ENCODE measurements at regions not wholly inside any gene's neighbourhood (a gene's known extent, or its start where the extent isn't known, plus 50 kb on each side); places are given as distances from the start of the nearest gene placed in this dataset.
A peak's percentile ranks its signal among the peaks of the same experiment; 100 is the strongest.

DNA sequence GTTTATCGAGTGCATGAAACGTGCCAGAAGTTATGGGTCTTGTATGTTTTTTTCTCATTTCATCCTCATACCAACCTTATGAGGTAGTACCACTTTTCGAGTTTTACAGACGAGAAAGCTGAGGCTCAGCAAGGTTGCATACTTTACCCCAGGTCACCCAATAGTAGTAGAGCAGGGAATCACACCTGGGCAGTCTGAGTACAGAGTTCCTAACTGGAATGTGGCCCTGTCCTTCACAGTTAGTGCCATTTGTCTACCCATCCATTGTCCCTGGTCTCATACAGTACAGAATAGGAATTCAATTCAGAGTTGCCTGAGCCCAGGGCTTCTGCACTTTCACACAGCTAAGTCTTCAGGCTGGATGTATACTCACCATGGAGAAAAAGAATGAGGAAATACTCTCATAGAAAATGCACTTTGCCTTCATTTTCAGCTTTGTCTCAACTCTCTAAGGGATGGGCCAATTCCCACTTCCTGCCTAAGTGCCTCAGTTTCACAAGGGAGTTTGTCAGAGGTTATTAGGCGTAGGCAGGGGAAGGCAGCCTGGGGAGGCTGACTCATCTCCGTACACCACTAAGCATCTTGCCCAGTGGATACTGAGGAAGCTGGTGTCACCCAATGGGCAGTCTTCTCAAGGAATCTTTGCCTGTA lies 93.2 kb downstream of the TMEM212 start:
- H3K4me1 ChIP-seq (ENCODE audit: control insufficient read depth in 3 of 3, insufficient read depth in 2 of 3, low read depth in 1 of 3, low read length in 2 of 3), result no peaks in the 10 kb centered on the region
- H3K27me3 ChIP-seq (ENCODE audit: control insufficient read depth in 3 of 3, insufficient read depth in 3 of 3, low read length in 3 of 3), result no peaks in the 10 kb centered on the region
- no peak overlapping the region for H3K4me3 ChIP-seq (ENCODE audit: low read depth in 1 of 3, low read length in 3 of 3)
- WGBS, 3 donors, result 84 to 85% (median 84%) methylated on average over 6 of the region's 6 CpGs
- no peaks in the 10 kb centered on the region for H3K36me3 ChIP-seq (ENCODE audit: control insufficient read depth in 3 of 3, insufficient read depth in 2 of 3, low read depth in 1 of 3, low read length in 3 of 3)
- peaks cover 0 to 3% of the 10 kb centered on the region in 2 donors for H3K9me3 ChIP-seq (ENCODE audit: control insufficient read depth in 2 of 2, insufficient read depth in 1 of 2, low read depth in 1 of 2, low read length in 1 of 2)
- FAIRE-seq (no peak), DNase-seq (peak in 1 of 2 donors; percentile 34)
- no peak overlapping the region for H3K27ac ChIP-seq (ENCODE audit: low read depth in 1 of 3, low read length in 2 of 3)

- Histone ChIP-seq H3K4me3 (ENCODE audit: low read depth in 1 of 3, low read length in 3 of 3) (no peak overlapping the region), H3K27me3 (ENCODE audit: control insufficient read depth in 3 of 3, insufficient read depth in 3 of 3, low read length in 3 of 3) (no peaks in the 10 kb centered on the region), H3K9me3 (ENCODE audit: control insufficient read depth in 2 of 2, insufficient read depth in 1 of 2, low read depth in 1 of 2, low read length in 1 of 2) (peaks cover 0 to 3% of the 10 kb centered on the region in 2 donors), H3K4me1 (ENCODE audit: control insufficient read depth in 3 of 3, insufficient read depth in 2 of 3, low read depth in 1 of 3, low read length in 2 of 3) (no peaks in the 10 kb centered on the region), H3K36me3 (ENCODE audit: control insufficient read depth in 3 of 3, insufficient read depth in 2 of 3, low read depth in 1 of 3, low read length in 3 of 3) (no peaks in the 10 kb centered on the region), H3K27ac (ENCODE audit: low read depth in 1 of 3, low read length in 2 of 3) (no peak overlapping the region)
- 91 to 95% (median 93%) methylated on average over 2 of the region's 2 CpGs for WGBS, 3 donors
- DNase-seq (no peak), FAIRE-seq (no peak)
Observed at GRCh38 chr3:171939578-171939977, 96.4 kb downstream of the TMEM212 start.

GRCh38 chr3:171940151-171940649 lies 97.1 kb downstream of the TMEM212 start:
- no peak for FAIRE-seq
- Histone ChIP-seq H3K4me1 (ENCODE audit: control insufficient read depth in 3 of 3, insufficient read depth in 2 of 3, low read depth in 1 of 3, low read length in 2 of 3) (no peaks in the 10 kb centered on the region), H3K4me3 (ENCODE audit: low read depth in 1 of 3, low read length in 3 of 3) (no peak overlapping the region), H3K27me3 (ENCODE audit: control insufficient read depth in 3 of 3, insufficient read depth in 3 of 3, low read length in 3 of 3) (no peaks in the 10 kb centered on the region), H3K9me3 (ENCODE audit: control insufficient read depth in 2 of 2, insufficient read depth in 1 of 2, low read depth in 1 of 2, low read length in 1 of 2) (peaks cover 0 to 3% of the 10 kb centered on the region in 2 donors), H3K27ac (ENCODE audit: low read depth in 1 of 3, low read length in 2 of 3) (no peak overlapping the region), H3K36me3 (ENCODE audit: control insufficient read depth in 3 of 3, insufficient read depth in 2 of 3, low read depth in 1 of 3, low read length in 3 of 3) (no peaks in the 10 kb centered on the region)
- DNase-seq, result no peak
- WGBS, 3 donors, result 60 to 72% (median 67%) methylated on average over 4 of the region's 4 CpGs

DNA sequence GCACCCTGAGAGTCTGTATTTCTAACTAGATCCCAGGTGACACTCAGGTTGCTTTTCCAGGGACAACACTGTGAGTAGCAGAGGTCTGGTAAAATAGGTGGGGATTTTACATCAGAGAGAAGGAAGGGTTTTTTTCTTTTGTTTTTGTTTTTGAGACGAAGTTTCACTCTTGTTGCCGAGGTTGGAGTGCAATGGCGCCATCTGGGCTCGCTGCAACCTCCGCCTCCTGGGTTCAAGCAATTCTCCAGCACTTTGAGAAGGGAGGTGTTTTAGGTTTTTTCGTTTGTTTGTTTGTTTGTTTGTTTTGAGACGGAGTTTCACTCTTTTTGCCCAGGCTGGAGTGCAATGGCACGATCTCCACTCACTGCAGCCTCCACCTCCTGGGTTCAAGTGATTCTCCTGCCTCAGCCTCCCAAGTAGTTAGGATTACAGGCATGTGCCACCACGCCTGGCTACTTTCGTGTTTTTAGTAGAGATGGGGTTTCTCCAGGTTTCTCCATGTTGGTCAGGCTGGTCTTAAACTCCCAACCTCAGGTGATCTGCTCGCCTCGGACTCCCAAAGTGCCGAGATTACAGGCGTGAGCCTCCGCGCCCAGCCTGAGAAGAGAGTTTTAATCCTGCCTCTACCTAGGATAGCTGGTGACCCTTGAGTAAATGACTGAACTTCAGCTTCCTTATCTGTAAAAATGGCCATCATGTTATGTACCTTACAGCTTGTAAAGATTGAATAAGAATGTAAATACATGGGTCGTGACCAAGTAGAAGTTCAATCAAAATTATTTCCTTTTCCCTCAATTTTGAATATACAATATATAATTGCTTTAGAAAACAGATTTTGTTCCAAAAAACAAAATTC lies 95.9 kb upstream of the FNDC3B start:
- no peaks in the 10 kb centered on the region for H3K27me3 ChIP-seq (ENCODE audit: control insufficient read depth in 3 of 3, insufficient read depth in 3 of 3, low read length in 3 of 3)
- FAIRE-seq (no peak), DNase-seq (no peak)
- H3K4me1 ChIP-seq (ENCODE audit: control insufficient read depth in 3 of 3, insufficient read depth in 2 of 3, low read depth in 1 of 3, low read length in 2 of 3), result no peaks in the 10 kb centered on the region
- no peaks in the 10 kb centered on the region for H3K36me3 ChIP-seq (ENCODE audit: control insufficient read depth in 3 of 3, insufficient read depth in 2 of 3, low read depth in 1 of 3, low read length in 3 of 3)
- no peaks in the 10 kb centered on the region for H3K9me3 ChIP-seq (ENCODE audit: control insufficient read depth in 2 of 2, insufficient read depth in 1 of 2, low read depth in 1 of 2, low read length in 1 of 2)
- 86 to 88% (median 88%) methylated on average over 16 to 17 of the region's 17 CpGs for WGBS, 3 donors
- no peak overlapping the region for H3K4me3 ChIP-seq (ENCODE audit: low read depth in 1 of 3, low read length in 3 of 3)
- no peak overlapping the region for H3K27ac ChIP-seq (ENCODE audit: low read depth in 1 of 3, low read length in 2 of 3)

DNA sequence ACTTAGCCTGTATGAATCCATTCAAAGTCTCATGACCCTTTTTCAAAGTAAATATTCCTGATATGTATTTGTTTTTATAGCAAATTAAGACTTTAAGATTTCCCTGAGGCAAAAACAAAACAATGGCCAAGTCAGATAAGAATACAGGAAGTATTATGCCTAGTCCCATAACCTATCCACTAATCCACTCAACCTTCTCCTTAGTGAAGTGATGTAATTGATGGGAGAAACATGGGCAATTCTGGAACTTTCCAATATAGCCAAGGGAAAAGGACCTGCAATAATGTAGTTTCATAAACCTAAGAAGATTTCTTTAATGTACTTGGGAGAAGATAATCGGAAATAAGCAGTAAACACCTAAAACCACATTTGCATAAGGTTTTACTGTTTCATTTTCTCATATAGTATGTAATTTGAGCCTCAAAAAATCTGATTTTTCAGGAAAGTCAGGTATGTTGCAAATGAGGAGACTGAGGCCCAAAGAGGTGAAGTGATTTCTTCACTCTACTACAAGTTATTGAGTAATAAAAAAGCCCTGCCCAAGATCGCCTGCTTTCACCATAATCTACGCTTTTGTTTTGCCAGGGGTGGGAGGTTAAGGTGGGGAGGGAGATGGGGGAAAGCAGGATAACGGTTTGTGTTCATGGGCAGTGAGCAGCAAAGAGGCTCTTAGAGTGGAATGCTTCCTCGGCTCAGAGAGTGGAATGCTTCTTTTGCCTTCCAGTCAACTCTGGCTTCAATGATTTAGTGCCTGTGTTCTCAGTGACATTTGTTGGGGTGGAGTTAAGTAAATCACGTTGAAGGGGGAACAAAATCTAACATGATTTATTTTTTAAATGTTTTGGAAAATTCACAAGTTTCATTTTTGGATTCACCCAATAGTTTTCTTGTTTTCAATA lies 95.0 kb upstream of the FNDC3B start:
- WGBS, 3 donors, result 50 to 55% (median 51%) methylated on average over 6 of the region's 6 CpGs
- Histone ChIP-seq H3K4me3 (ENCODE audit: low read depth in 1 of 3, low read length in 3 of 3) (no peak overlapping the region), H3K27ac (ENCODE audit: low read depth in 1 of 3, low read length in 2 of 3) (no peak overlapping the region), H3K9me3 (ENCODE audit: control insufficient read depth in 2 of 2, insufficient read depth in 1 of 2, low read depth in 1 of 2, low read length in 1 of 2) (no peaks in the 10 kb centered on the region), H3K27me3 (ENCODE audit: control insufficient read depth in 3 of 3, insufficient read depth in 3 of 3, low read length in 3 of 3) (no peaks in the 10 kb centered on the region), H3K4me1 (ENCODE audit: control insufficient read depth in 3 of 3, insufficient read depth in 2 of 3, low read depth in 1 of 3, low read length in 2 of 3) (no peaks in the 10 kb centered on the region), H3K36me3 (ENCODE audit: control insufficient read depth in 3 of 3, insufficient read depth in 2 of 3, low read depth in 1 of 3, low read length in 3 of 3) (no peaks in the 10 kb centered on the region)
- FAIRE-seq (no peak), DNase-seq (no peak)

GRCh38 chr3:171948674-171949073 lies 90.7 kb upstream of the FNDC3B start:
- no peak overlapping the region for H3K27ac ChIP-seq (ENCODE audit: low read depth in 1 of 3, low read length in 2 of 3)
- FAIRE-seq, result no peak
- WGBS, 3 donors, result 71 to 75% (median 74%) methylated on average over 3 of the region's 3 CpGs
- H3K36me3 ChIP-seq (ENCODE audit: control insufficient read depth in 3 of 3, insufficient read depth in 2 of 3, low read depth in 1 of 3, low read length in 3 of 3), result no peaks in the 10 kb centered on the region
- H3K9me3 ChIP-seq (ENCODE audit: control insufficient read depth in 2 of 2, insufficient read depth in 1 of 2, low read depth in 1 of 2, low read length in 1 of 2), result no peaks in the 10 kb centered on the region
- no peak overlapping the region for H3K4me3 ChIP-seq (ENCODE audit: low read depth in 1 of 3, low read length in 3 of 3)
- no peaks in the 10 kb centered on the region for H3K27me3 ChIP-seq (ENCODE audit: control insufficient read depth in 3 of 3, insufficient read depth in 3 of 3, low read length in 3 of 3)
- peaks cover 0 to 2% (median 0%) of the 10 kb centered on the region in 3 donors for H3K4me1 ChIP-seq (ENCODE audit: control insufficient read depth in 3 of 3, insufficient read depth in 2 of 3, low read depth in 1 of 3, low read length in 2 of 3)
- no peak for DNase-seq

- WGBS, 3 donors, result 73 to 100% (median 88%) methylated on average over 1 of the region's 1 CpG
- H3K9me3 ChIP-seq (ENCODE audit: control insufficient read depth in 2 of 2, insufficient read depth in 1 of 2, low read depth in 1 of 2, low read length in 1 of 2), result no peaks in the 10 kb centered on the region
- no peak for DNase-seq
- no peak overlapping the region for H3K27ac ChIP-seq (ENCODE audit: low read depth in 1 of 3, low read length in 2 of 3)
- H3K36me3 ChIP-seq (ENCODE audit: control insufficient read depth in 3 of 3, insufficient read depth in 2 of 3, low read depth in 1 of 3, low read length in 3 of 3), result no peaks in the 10 kb centered on the region
- no peak for FAIRE-seq
- H3K4me1 ChIP-seq (ENCODE audit: control insufficient read depth in 3 of 3, insufficient read depth in 2 of 3, low read depth in 1 of 3, low read length in 2 of 3), result peaks cover 0 to 5% (median 0%) of the 10 kb centered on the region in 3 donors
- H3K27me3 ChIP-seq (ENCODE audit: control insufficient read depth in 3 of 3, insufficient read depth in 3 of 3, low read length in 3 of 3), result no peaks in the 10 kb centered on the region
- no peak overlapping the region for H3K4me3 ChIP-seq (ENCODE audit: low read depth in 1 of 3, low read length in 3 of 3)
Observed at GRCh38 chr3:171949554-171949953, 89.8 kb upstream of the FNDC3B start.

GRCh38 chr3:171950373-171950772 lies 89.0 kb upstream of the FNDC3B start:
- peaks cover 0 to 5% (median 0%) of the 10 kb centered on the region in 3 donors for H3K4me1 ChIP-seq (ENCODE audit: control insufficient read depth in 3 of 3, insufficient read depth in 2 of 3, low read depth in 1 of 3, low read length in 2 of 3)
- no peaks in the 10 kb centered on the region for H3K36me3 ChIP-seq (ENCODE audit: control insufficient read depth in 3 of 3, insufficient read depth in 2 of 3, low read depth in 1 of 3, low read length in 3 of 3)
- H3K4me3 ChIP-seq (ENCODE audit: low read depth in 1 of 3, low read length in 3 of 3), result no peak overlapping the region
- no peak for FAIRE-seq
- DNase-seq, result no peak
- no peaks in the 10 kb centered on the region for H3K9me3 ChIP-seq (ENCODE audit: control insufficient read depth in 2 of 2, insufficient read depth in 1 of 2, low read depth in 1 of 2, low read length in 1 of 2)
- 24 to 50% (median 40%) methylated on average over 1 of the region's 1 CpG for WGBS, 3 donors
- no peak overlapping the region for H3K27ac ChIP-seq (ENCODE audit: low read depth in 1 of 3, low read length in 2 of 3)
- no peaks in the 10 kb centered on the region for H3K27me3 ChIP-seq (ENCODE audit: control insufficient read depth in 3 of 3, insufficient read depth in 3 of 3, low read length in 3 of 3)

Measured in small intestine (tissue), 7 donors.